GM19351 (cell line): ENCODE measurements at regions not wholly inside any gene's neighbourhood (a gene's known extent, or its start where the extent isn't known, plus 50 kb on each side); places are given as distances from the start of the nearest gene placed in this dataset.

Source experiments
- ATAC-seq: cut with Tn5 transposase; IDR thresholded peaks from one replicate; pipeline ENCODE4 v1.9.1; 2021; ENCODE audit warnings: mild to moderate bottlenecking, moderate library complexity; ENCODE audit not compliant: unreplicated experiment

DNA sequence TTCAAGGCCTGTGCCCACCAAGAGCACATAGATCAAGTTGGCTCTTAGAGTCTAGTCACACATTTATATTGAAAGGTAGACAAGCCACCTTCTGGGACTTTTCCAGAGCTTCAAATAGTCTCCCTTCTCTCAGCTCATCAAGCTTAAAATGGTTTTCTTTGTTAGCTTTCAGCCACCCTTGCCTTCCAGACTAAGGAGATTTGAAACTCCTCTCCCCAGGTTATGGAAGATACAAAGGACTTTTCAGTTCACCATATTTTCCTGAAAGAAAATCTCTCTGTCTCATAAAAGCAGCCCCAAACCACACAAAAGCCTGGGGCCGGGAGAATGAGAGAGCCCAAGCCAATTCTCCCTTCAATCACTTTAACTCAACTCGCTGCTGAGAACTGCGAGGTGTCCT, 134.1 kb downstream of the ZC3H11B start:
- no peak for ATAC-seq

DNA sequence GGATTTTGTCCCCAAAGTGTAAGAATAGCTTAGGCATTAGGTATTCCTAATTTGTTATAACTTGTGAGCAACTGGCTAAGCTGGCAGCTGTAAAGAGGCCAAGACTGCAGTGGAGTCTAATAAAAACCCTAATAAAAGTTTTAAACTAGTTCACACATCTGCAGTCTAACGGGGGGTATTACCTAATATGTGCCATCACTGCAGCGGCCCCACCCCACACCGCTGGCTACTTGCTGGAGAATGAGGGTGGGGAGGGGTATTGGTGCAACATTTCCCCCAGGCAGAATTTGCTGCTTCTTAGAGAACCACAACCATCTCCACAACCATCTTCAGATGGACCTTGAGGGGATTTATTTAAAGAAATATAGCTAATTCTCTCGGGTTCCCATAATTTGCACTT, 135.0 kb downstream of the ZC3H11B start:
- no peak for ATAC-seq

DNA sequence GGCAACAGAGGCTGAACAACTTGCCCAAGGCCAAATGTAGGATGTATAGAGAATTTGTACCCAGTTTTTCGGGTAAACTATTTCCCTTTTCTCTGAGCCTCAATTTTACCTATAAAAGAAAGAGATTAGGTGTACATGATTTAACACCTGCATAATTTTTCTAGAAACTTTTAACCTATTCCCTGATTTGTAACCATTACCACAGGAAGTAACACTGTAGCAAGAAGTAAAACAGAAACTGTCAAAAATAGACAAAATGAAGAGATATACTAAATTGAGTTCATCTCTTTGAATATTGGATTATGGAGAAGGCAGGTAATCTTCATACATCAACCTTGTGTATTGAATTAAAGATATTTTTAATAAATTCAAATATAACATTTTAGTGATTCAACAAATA, 136.2 kb downstream of the ZC3H11B start:
- ATAC-seq: peak; percentile 45

DNA sequence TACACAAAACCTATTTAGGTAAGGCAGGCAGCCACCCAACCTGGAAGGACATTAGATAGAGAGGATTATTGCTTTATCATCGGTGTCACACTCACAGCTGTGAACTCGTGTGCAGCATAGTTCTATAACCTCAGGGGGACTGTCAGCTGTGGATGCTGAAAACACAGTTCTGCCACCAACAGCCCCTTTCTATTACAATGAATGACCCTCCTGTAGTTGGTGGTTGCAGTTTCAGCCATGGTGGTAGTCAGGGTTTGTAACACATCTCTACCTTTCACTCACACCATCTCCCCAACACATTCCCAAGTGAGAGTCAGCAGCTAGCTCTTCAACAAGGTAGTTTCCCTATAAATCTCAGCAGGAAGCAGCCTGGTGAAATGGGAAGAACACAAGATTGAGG, 136.8 kb downstream of the ZC3H11B start:
- ATAC-seq: peak; percentile 79

- ATAC-seq: peak; percentile 44
Observed at GRCh38 chr1:219472596-219472995, 140.3 kb downstream of the ZC3H11B start.

GRCh38 chr1:219467524-219467923, 145.4 kb downstream of the ZC3H11B start:
- no peak for ATAC-seq

DNA sequence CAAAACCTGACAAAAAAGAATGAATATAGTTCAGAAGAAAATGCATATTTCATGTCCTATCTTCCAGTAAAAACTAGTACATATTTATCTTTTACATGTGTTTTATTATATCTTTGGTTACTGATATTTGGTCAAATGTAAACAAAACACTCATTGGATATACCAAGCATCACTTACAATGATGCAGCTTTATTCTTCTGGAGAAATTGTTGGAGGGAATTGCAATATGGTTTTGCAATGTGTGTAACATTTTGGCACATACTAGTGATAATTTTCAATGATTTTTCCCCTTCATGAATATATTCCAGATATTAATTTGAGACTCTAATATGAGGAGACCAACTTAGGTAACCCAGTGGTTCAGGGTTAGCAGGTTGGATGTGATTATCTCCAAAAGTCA, 146.1 kb downstream of the ZC3H11B start:
- no peak for ATAC-seq

DNA sequence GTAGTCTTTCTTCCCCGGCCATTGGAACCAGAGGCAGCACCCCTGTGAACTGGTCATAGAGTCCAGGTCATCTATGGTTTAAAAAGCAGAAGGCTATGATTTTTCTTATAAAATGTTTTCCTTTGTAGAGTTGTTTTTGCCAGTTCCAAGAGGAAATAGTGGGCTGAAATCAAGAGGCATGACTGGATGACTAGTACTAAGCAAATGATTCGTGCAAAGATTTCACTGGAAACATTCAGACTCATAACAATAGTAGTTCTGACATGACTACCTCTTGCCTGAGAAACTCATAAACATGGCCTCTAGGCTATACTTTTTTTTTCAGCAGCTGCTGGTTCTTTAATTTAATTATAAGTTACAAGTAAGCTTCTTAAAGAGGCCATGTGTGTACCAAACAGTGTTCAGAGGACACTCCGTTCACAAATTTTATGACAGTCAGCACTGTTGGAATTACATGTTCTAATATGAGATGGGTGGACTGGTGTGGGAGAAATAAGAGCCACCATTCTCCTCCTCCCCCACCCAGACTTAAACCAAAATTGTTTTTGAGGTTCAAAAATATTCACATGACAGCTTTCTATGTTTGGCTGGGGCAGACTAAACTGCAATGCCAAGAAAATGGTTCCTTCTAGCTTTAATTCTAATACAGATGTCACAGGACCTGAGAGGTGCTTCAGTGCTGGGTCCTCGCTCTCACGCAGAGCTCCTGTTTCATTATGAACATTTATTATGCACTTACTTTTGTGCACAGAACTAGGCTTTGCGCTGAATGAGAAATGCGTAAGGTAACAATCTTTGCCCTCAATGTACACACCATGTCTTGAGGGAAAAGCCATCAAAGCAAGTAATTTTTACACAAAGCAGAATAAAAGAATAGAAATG, 147.5 kb downstream of the ZC3H11B start:
- peak; percentile 57 for ATAC-seq

- no peak for ATAC-seq
Observed at GRCh38 chr1:219463636-219464035, 149.3 kb downstream of the ZC3H11B start.

DNA sequence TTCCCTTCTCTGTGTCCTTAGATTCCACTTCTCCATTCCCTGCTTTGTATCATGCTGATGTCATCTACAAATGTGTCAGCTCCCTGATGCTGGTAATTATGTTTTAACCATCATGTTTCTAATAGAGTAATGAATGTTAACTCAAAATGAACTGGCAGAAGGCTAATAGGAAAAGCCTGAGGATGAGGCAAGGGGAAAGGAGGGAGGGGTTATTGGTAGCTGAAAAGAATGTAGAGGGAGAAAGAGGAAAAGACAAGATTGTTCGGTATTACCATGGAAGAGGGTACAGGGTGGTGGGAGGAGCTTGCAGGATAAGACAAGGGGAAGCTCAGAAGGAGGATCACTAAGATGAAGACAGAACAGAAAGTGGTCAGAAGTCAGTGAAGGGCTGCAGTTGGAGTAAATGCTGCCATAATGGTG, 150.9 kb downstream of the ZC3H11B start:
- no peak for ATAC-seq

- peak; percentile 65 for ATAC-seq
Observed at GRCh38 chr1:219460896-219461815, 151.7 kb downstream of the ZC3H11B start.

DNA sequence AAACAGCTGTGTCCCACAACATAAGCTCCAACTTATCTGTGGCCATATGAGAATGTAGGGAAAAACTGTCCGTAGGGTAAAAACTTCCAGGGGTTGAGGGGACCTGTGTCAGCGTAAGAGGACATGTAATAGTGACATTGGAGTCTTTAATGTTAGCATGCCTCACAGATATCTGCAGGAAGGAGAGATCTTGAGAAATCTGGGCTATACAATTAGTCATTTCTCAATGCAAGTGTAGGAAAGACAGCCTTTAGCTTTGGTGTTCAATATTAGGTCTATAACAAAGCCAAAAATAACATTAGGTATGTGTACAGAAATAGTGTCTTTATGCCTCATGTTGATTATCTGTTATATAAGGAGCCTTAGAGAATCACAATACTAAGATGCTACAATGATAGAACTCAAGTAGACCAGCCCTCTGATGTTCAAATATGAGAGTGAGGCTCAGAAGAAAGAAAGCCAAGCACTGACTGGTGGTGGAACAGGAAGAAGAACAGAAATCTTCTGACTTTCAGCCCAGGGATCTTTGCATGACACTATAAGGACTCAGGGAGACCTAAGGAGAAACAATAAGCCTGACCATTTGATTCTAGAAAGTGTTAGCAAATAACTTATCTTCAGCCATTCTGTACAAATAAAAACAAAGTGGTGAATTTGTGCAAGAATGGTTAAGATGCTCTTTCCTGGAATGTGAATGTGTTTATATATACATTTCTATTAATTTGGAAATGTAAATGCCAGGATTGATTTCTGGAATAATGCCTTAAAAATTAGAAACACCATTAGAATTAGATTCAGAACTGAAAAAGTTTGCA, 152.6 kb downstream of the ZC3H11B start:
- ATAC-seq: peak; percentile 22

DNA sequence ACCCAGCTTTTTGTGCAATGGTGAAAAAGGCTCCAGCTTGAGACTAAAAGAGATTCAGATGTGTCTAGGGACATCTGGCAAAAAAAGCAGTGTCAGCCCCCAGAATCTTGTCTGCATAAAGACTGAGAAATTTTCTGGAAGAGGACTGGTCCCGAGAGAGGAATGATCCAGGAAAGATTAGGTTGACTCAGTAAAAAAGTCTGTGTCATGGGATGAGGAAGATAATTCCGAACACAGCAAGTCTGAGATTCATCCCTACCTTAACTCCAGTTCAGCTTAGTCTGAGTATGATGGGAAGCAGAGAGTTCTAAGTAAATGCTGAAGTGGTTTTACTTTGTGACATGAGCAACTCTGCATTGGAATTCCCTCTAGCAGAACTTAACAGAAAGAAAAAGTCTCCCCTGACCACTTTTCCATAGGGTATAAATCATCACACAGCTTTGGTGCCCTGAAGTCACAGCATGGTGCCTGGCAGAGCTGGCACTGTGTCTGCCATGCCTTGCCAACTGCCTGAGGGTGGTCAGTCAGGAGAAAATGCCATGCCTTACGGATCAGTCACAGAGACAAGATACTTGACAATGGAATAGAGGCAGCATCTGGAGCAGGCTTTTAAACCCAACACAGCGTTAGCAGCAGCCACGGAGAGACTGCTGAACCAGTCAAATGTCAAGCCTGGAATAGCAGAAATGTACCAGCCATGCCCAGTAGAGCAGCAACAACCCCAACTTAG, 153.4 kb downstream of the ZC3H11B start:
- ATAC-seq: no peak

- ATAC-seq: no peak
Observed at GRCh38 chr1:219446288-219446687, 166.6 kb downstream of the ZC3H11B start.

GRCh38 chr1:219445864-219446263, 167.0 kb downstream of the ZC3H11B start:
- ATAC-seq: no peak

GRCh38 chr1:219444474-219444873, 168.4 kb downstream of the ZC3H11B start:
- no peak for ATAC-seq

DNA sequence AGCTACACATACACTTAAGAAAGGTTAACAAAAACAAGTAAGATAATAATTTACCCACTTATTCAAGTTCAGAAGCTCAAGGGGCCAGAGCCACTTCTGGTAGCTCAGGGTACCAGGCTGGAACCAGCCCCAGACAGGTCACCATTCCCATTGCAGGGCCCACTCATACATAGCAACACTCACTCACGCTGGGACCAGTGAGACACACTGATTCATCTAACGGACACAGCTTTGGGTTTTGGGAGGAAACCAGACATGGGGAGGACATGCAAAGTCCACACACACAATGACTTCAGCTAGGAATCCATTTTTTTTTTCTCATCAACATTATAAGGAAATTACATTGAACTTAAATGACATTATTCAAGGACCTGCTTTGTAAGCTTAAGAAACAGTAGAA, 169.1 kb downstream of the ZC3H11B start:
- no peak for ATAC-seq

DNA sequence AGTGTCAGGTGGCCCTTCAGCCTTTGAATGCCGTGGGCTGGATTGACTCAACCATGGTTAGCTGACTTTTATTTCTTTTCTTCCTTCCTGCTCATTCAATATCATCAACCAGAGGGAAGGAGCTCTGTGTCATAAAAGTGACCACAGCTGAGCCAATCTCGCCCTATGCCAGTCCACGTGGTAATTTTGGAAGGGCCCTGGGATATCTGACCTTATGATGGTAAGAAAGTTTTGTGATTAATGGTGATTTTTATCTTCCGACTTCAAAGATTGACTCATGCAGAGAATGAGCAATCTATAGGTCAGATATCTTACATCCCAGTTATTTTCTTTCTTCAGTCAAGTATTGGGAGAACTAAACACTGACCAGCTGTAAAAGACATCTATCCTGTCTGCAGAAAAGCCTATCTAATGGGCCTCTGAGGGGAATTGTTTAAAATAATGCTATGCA, 170.3 kb downstream of the ZC3H11B start:
- ATAC-seq: no peak

DNA sequence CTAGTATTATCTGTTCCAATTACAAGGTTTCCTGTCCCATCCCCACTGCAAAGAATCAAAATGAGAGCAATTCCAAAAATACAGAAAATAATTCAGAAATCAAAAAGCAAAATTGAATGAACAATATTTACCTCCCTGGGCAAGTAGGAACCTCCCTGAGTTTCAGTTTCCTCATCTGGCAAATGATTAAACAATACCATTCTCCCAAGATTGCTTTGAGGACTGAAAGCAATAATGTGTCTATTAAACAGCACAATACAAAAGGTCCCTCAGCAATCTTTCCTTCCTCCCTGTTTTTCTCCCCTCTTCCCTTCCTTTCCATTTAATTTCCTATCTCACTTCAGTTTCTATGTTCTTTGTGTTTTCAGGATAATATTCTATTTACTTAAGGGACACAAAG, 171.0 kb downstream of the ZC3H11B start:
- ATAC-seq: no peak

DNA sequence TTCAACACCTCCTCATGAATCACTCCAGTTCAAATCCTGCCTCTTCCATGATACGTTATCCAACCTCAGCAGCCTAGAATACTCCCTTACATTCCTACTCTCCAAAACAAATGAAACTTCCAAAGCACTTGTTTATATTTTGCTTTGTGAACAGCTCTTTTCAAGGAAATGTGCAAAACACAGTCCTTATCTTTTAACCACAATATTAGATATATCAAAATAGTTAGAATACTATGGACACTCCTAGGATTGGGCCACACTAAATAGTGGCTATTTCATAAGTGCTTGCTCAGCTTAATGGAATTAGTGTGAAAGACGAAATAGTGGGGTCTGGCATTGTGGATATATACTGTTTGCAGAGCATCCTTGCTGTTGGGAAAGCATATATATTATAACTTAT, 173.5 kb downstream of the ZC3H11B start:
- no peak for ATAC-seq
